ENCODE measurements at regions not wholly inside any gene's neighbourhood (a gene's known extent, or its start where the extent isn't known, plus 50 kb on each side); places are given as distances from the start of the nearest gene placed in this dataset.

DNA sequence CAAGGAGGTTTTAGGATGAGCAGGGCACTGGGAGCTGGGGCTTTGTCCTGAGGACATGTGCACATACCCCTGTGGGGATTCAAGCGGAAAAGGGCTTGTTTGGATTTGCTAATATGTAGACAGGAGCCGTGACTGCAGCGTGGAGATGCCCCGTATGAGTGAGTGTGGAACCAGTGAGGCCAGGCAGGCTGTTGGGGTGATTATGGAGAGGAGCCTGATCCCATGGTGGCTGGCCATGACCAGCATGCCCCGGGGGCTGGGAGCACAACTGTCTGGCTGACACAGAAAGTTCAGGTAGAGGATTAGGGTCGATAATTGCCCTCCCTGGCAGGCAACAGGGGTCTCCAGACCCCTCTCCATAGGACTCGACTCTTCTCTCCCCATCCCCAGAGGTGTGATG is 68.8 kb upstream of the STX18 start:
- TF ChIP-seq, protein P1, sequence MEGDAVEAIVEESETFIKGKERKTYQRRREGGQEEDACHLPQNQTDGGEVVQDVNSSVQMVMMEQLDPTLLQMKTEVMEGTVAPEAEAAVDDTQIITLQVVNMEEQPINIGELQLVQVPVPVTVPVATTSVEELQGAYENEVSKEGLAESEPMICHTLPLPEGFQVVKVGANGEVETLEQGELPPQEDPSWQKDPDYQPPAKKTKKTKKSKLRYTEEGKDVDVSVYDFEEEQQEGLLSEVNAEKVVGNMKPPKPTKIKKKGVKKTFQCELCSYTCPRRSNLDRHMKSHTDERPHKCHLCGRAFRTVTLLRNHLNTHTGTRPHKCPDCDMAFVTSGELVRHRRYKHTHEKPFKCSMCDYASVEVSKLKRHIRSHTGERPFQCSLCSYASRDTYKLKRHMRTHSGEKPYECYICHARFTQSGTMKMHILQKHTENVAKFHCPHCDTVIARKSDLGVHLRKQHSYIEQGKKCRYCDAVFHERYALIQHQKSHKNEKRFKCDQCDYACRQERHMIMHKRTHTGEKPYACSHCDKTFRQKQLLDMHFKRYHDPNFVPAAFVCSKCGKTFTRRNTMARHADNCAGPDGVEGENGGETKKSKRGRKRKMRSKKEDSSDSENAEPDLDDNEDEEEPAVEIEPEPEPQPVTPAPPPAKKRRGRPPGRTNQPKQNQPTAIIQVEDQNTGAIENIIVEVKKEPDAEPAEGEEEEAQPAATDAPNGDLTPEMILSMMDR (IDR thresholded peaks at IDR 0.05) = no peak
- TF ChIP-seq POLR2A (IDR thresholded peaks at IDR 0.05) (no peak), EP300 (IDR thresholded peaks at IDR 0.05; ENCODE audit: low read depth) (no peak)
